ENCODE measurements at regions not wholly inside any gene's neighbourhood (a gene's known extent, or its start where the extent isn't known, plus 50 kb on each side); places are given as distances from the start of the nearest gene placed in this dataset.
"Not testable (repeated sequence)": the region's sequence is repeated elsewhere in the genome, so short reads cannot be mapped to it uniquely, and the experiment has no call there.

- peak overlapping the region; percentile 100 for H3K27ac ChIP-seq
- DNase-seq (ENCODE audit: low read depth in 1 of 2, low spot score in 2 of 2), result peak; percentile 51 to 81
- peaks cover 44% of the 10 kb centered on the region for H3K4me1 ChIP-seq (replicated peaks)
- H3K9me3 ChIP-seq (replicated peaks), result no peaks in the 10 kb centered on the region
- no peaks in the 10 kb centered on the region for H3K27me3 ChIP-seq (replicated peaks)
- H3K4me3 ChIP-seq, result no peak overlapping the region
- no peaks in the 10 kb centered on the region for H3K36me3 ChIP-seq
These were observed 187.8 kb upstream of the COL3A1 start for GRCh38 chr2:188786368-188786841.

- Histone ChIP-seq H3K4me3 (no peak overlapping the region), H3K4me1 (replicated peaks) (peaks cover 44% of the 10 kb centered on the region), H3K27me3 (replicated peaks) (no peaks in the 10 kb centered on the region), H3K27ac (peak overlapping the region; percentile 100), H3K9me3 (replicated peaks) (no peaks in the 10 kb centered on the region), H3K36me3 (no peaks in the 10 kb centered on the region)
- peak in 1 of 2 experiments; percentile 89 for DNase-seq (ENCODE audit: low read depth in 1 of 2, low spot score in 2 of 2)
These were observed 187.0 kb upstream of the COL3A1 start for GRCh38 chr2:188787021-188787657.

- Histone ChIP-seq H3K27me3 (replicated peaks) (no peaks in the 10 kb centered on the region), H3K27ac (peak overlapping the region; percentile 100), H3K36me3 (no peaks in the 10 kb centered on the region), H3K9me3 (replicated peaks) (no peaks in the 10 kb centered on the region), H3K4me1 (replicated peaks) (peaks cover 44% of the 10 kb centered on the region), H3K4me3 (no peak overlapping the region)
- peak in 1 of 2 experiments; percentile 69 for DNase-seq (ENCODE audit: low read depth in 1 of 2, low spot score in 2 of 2)
These were observed 186.4 kb upstream of the COL3A1 start for GRCh38 chr2:188787658-188788240.

DNA sequence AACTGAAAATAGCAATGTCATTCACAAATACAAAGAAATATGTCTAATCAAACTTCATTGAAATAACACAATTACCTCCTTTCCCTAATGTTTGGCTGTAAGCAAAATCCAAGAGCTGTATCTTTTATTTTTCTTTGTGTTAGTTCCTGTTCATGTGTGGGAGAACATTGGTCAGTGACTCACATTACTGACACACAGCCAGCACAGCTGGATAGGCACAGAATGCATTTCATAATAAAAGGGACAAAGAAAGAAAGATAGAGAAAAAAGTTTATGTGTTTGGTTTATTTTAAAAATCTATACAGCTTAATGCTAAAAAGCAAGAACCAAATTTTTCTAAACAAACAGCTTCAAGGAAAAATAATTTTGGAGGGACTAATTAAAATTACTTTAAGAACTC lies 185.6 kb upstream of the COL3A1 start:
- peak overlapping the region; percentile 100 for H3K27ac ChIP-seq
- H3K9me3 ChIP-seq (replicated peaks), result no peaks in the 10 kb centered on the region
- no peak overlapping the region for H3K4me3 ChIP-seq
- H3K27me3 ChIP-seq (replicated peaks), result no peaks in the 10 kb centered on the region
- H3K4me1 ChIP-seq (replicated peaks), result peaks cover 43% of the 10 kb centered on the region
- H3K36me3 ChIP-seq, result no peaks in the 10 kb centered on the region
- peak; percentile 70 to 83 for DNase-seq (ENCODE audit: low read depth in 1 of 2, low spot score in 2 of 2)

GRCh38 chr2:188789951-188790350 lies 184.2 kb upstream of the COL3A1 start:
- H3K27me3 ChIP-seq (replicated peaks), result no peaks in the 10 kb centered on the region
- no peaks in the 10 kb centered on the region for H3K36me3 ChIP-seq
- no peak overlapping the region for H3K4me3 ChIP-seq
- no peaks in the 10 kb centered on the region for H3K9me3 ChIP-seq (replicated peaks)
- no peak overlapping the region for H3K27ac ChIP-seq
- DNase-seq (ENCODE audit: low read depth in 1 of 2, low spot score in 2 of 2), result no peak
- H3K4me1 ChIP-seq (replicated peaks), result peaks cover 34% of the 10 kb centered on the region

DNA sequence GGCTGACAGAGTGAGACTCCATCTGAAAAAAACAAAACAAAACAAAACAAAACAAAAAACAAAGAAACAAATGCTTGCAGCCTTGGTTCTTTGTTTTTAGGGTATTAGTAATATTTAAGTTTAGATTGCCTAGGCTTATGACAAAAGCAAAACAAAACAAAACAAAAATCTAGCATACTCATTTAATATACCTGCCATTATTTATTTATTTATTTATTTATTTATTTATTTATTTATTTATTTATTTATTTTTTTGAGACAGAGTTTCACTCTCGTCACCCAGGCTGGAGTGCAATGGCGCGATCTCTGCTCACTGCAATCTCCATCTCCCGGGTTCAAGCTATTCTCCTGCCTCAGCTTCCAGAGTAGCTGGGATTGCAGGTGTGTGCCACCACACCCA lies 179.7 kb upstream of the COL3A1 start:
- not testable (repeated sequence) for H3K4me1 ChIP-seq (replicated peaks); H3K27me3 ChIP-seq (replicated peaks); H3K9me3 ChIP-seq (replicated peaks); H3K4me3 ChIP-seq; H3K36me3 ChIP-seq; DNase-seq (ENCODE audit: low read depth in 1 of 2, low spot score in 2 of 2); H3K27ac ChIP-seq

GRCh38 chr2:188795762-188796161 lies 178.4 kb upstream of the COL3A1 start:
- H3K36me3 ChIP-seq, result no peaks in the 10 kb centered on the region
- no peak overlapping the region for H3K27ac ChIP-seq
- H3K9me3 ChIP-seq (replicated peaks), result no peaks in the 10 kb centered on the region
- no peak for DNase-seq (ENCODE audit: low read depth in 1 of 2, low spot score in 2 of 2)
- no peak overlapping the region for H3K4me3 ChIP-seq
- H3K27me3 ChIP-seq (replicated peaks), result no peaks in the 10 kb centered on the region
- peaks cover 9% of the 10 kb centered on the region for H3K4me1 ChIP-seq (replicated peaks)

DNA sequence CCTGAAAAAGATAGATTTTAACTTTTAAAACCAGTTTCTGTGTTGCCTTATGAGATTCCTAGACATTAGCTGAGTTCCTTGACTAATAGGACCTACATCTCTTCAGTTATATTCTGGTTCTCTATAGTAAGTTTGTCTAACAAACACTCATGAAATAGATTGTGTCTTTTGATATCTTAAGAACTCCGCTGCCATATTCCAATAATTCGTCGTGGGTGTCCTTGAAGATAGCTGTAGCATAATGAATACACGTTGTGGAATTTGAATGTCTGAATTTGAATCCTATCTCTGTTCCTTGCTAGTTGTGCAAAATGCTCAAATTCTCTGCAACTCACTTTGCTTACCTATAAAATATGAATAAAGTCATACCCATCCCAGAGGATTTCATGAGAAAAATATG lies 176.8 kb upstream of the COL3A1 start:
- H3K9me3 ChIP-seq (replicated peaks), result no peaks in the 10 kb centered on the region
- peaks cover 9% of the 10 kb centered on the region for H3K4me1 ChIP-seq (replicated peaks)
- DNase-seq (ENCODE audit: low read depth in 1 of 2, low spot score in 2 of 2), result no peak
- no peaks in the 10 kb centered on the region for H3K27me3 ChIP-seq (replicated peaks)
- H3K4me3 ChIP-seq, result no peak overlapping the region
- no peak overlapping the region for H3K27ac ChIP-seq
- H3K36me3 ChIP-seq, result no peaks in the 10 kb centered on the region

- DNase-seq (ENCODE audit: low read depth in 1 of 2, low spot score in 2 of 2), result peak in 1 of 2 experiments; percentile 56
- peak overlapping the region; percentile 53 for H3K27ac ChIP-seq
These were observed 176.0 kb upstream of the COL3A1 start for GRCh38 chr2:188798159-188798558.

DNA sequence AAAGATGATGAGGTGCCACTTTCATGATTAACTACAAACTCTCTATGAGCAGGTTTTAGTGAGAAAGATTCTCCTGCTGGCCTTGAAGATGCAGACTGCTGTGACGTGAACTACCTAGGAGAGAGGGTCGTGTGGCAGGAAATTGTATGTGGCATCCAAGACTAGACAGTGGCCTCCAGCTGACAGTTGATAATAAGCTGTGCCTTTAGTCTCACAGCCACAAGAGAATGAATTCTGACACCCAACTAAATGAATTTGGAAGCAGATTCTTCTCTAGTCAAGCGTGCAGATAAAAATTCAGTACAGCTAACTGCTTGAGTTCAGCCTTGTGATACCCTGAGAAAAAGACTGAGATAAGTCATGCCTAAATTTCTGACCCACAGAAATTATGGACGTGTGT lies 169.0 kb upstream of the COL3A1 start:
- H3K4me1 ChIP-seq (replicated peaks), result no peaks in the 10 kb centered on the region

More at GRCh38 chr2:188798159-188798558, 176.0 kb upstream of the COL3A1 start:
- H3K4me3 ChIP-seq, result no peak overlapping the region
- H3K27me3 ChIP-seq (replicated peaks), result no peaks in the 10 kb centered on the region
- no peaks in the 10 kb centered on the region for H3K36me3 ChIP-seq
- H3K4me1 ChIP-seq (replicated peaks), result peaks cover 9% of the 10 kb centered on the region
- 0 out of 2 replicates have a peak, but pooled peaks cover under 1% of the 10 kb centered on the region for H3K9me3 ChIP-seq (replicated peaks)

DNA sequence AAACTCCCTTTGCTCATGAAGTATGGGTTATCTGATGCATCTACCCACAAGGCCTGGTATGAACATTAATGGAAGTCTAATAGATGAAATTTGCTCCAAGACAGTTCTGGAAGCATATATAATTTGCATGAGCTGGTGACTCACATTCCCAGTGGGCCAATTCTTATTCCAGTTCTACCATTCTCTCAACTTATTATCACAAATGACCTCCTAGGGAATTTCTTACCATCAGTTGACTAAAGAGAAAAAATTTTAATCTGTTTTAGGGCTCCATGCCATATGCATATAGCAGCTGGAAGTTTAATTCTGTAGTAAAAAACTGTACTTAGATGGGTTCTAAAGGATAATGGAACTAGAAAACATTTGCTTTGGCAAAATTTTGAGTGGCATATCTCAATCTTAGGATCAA lies 165.2 kb upstream of the COL3A1 start:
- H3K4me3 ChIP-seq, result no peak overlapping the region
- H3K36me3 ChIP-seq, result no peaks in the 10 kb centered on the region
- DNase-seq (ENCODE audit: low read depth in 1 of 2, low spot score in 2 of 2), result no peak
- H3K9me3 ChIP-seq (replicated peaks), result no peaks in the 10 kb centered on the region
- no peaks in the 10 kb centered on the region for H3K4me1 ChIP-seq (replicated peaks)
- H3K27ac ChIP-seq, result no peak overlapping the region
- no peaks in the 10 kb centered on the region for H3K27me3 ChIP-seq (replicated peaks)

More for the DNA sequence above, 169.0 kb upstream of the COL3A1 start:
- H3K36me3 ChIP-seq, result no peaks in the 10 kb centered on the region
- no peak overlapping the region for H3K4me3 ChIP-seq
- no peaks in the 10 kb centered on the region for H3K27me3 ChIP-seq (replicated peaks)
- no peak for DNase-seq (ENCODE audit: low read depth in 1 of 2, low spot score in 2 of 2)
- H3K27ac ChIP-seq, result no peak overlapping the region
- 0 out of 2 replicates have a peak, but pooled peaks cover 2% of the 10 kb centered on the region for H3K9me3 ChIP-seq (replicated peaks)

- H3K27ac ChIP-seq, result no peak overlapping the region
These were observed 163.6 kb upstream of the COL3A1 start for GRCh38 chr2:188810586-188810985.

GRCh38 chr2:188811522-188811921 lies 162.7 kb upstream of the COL3A1 start:
- no peaks in the 10 kb centered on the region for H3K9me3 ChIP-seq (replicated peaks)
- no peak for DNase-seq (ENCODE audit: low read depth in 1 of 2, low spot score in 2 of 2)
- no peak overlapping the region for H3K4me3 ChIP-seq
- no peaks in the 10 kb centered on the region for H3K4me1 ChIP-seq (replicated peaks)
- no peaks in the 10 kb centered on the region for H3K36me3 ChIP-seq
- H3K27me3 ChIP-seq (replicated peaks), result no peaks in the 10 kb centered on the region
- H3K27ac ChIP-seq, result no peak overlapping the region

More at GRCh38 chr2:188810586-188810985, 163.6 kb upstream of the COL3A1 start:
- H3K4me1 ChIP-seq (replicated peaks), result no peaks in the 10 kb centered on the region
- no peak overlapping the region for H3K4me3 ChIP-seq
- H3K36me3 ChIP-seq, result no peaks in the 10 kb centered on the region
- no peaks in the 10 kb centered on the region for H3K27me3 ChIP-seq (replicated peaks)
- DNase-seq (ENCODE audit: low read depth in 1 of 2, low spot score in 2 of 2), result no peak
- no peaks in the 10 kb centered on the region for H3K9me3 ChIP-seq (replicated peaks)

DNA sequence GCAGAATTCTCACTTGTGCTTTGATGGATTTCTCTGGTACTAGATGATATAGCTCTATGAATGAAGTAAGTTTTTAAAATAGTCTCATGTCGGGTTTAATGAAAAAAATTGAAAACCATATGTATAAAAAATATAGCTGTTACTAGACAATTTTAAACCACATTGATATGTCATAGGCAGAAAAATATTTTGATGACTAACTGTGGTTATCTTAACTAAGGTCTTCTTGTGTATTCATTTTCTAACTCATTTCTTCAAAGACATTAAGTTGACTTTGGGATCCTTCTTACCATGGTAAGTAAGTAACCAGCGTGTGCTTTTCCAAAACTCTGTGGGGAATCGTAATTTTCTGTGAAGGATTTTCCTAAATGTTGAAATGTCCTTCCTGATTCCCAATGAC lies 160.9 kb upstream of the COL3A1 start:
- H3K36me3 ChIP-seq, result no peaks in the 10 kb centered on the region
- H3K9me3 ChIP-seq (replicated peaks), result no peaks in the 10 kb centered on the region
- H3K4me3 ChIP-seq, result no peak overlapping the region
- H3K4me1 ChIP-seq (replicated peaks), result no peaks in the 10 kb centered on the region
- H3K27me3 ChIP-seq (replicated peaks), result no peaks in the 10 kb centered on the region
- DNase-seq (ENCODE audit: low read depth in 1 of 2, low spot score in 2 of 2), result no peak
- H3K27ac ChIP-seq, result no peak overlapping the region

All from SJSA1 (cell line).